HG03521 (cell line): ENCODE measurements at regions not wholly inside any gene's neighbourhood (a gene's known extent, or its start where the extent isn't known, plus 50 kb on each side); places are given as distances from the start of the nearest gene placed in this dataset.

Experiments used
- ATAC-seq: cut with Tn5 transposase; IDR thresholded peaks from one replicate; pipeline ENCODE4 v1.9.1; 2021; ENCODE audit warnings: mild to moderate bottlenecking, moderate library complexity; ENCODE audit not compliant: unreplicated experiment

- peak; percentile 72 for ATAC-seq
Measured at GRCh38 chr11:130765951-130766649, 150.2 kb downstream of the SNX19 start.

- no peak for ATAC-seq
Measured at GRCh38 chr11:130766650-130767565, 149.4 kb downstream of the SNX19 start.

- no peak for ATAC-seq
Measured at GRCh38 chr11:130769782-130770535, 146.3 kb downstream of the SNX19 start.

GRCh38 chr11:130771708-130772107 lies 144.6 kb downstream of the SNX19 start:
- ATAC-seq: no peak

GRCh38 chr11:130772266-130773227 lies 143.7 kb downstream of the SNX19 start:
- no peak for ATAC-seq

GRCh38 chr11:130773244-130773820 lies 142.9 kb downstream of the SNX19 start:
- ATAC-seq: no peak

- no peak for ATAC-seq
Measured at GRCh38 chr11:130774703-130775102, 141.6 kb downstream of the SNX19 start.

GRCh38 chr11:130775306-130776060 lies 140.8 kb downstream of the SNX19 start:
- ATAC-seq: no peak

- ATAC-seq: no peak
Measured at GRCh38 chr11:130776061-130776419, 140.2 kb downstream of the SNX19 start.

- no peak for ATAC-seq
Measured at GRCh38 chr11:130778026-130778425, 138.3 kb downstream of the SNX19 start.

GRCh38 chr11:130778705-130779104 lies 137.6 kb downstream of the SNX19 start:
- ATAC-seq: no peak

GRCh38 chr11:130779267-130779666 lies 137.0 kb downstream of the SNX19 start:
- ATAC-seq: no peak

GRCh38 chr11:130779943-130780342 lies 136.3 kb downstream of the SNX19 start:
- no peak for ATAC-seq

GRCh38 chr11:130780437-130780836 lies 135.8 kb downstream of the SNX19 start:
- ATAC-seq: no peak

- no peak for ATAC-seq
Measured at GRCh38 chr11:130781931-130782330, 134.3 kb downstream of the SNX19 start.

GRCh38 chr11:130782361-130783222 lies 133.7 kb downstream of the SNX19 start:
- ATAC-seq: no peak

GRCh38 chr11:130783323-130783722 lies 133.0 kb downstream of the SNX19 start:
- no peak for ATAC-seq

- no peak for ATAC-seq
Measured at GRCh38 chr11:130785380-130786116, 130.7 kb downstream of the SNX19 start.
